WTC11 (cell line): ENCODE measurements at regions not wholly inside any gene's neighbourhood (a gene's known extent, or its start where the extent isn't known, plus 50 kb on each side); places are given as distances from the start of the nearest gene placed in this dataset.

Source experiments
- CREM ChIP-seq: sonication (generic); formaldehyde crosslinking; IDR thresholded peaks from 2 replicates; pipeline ENCODE4 v1.8.1; 2022; ENCODE audit warnings: mild to moderate bottlenecking, missing genetic modification reagents, moderate library complexity
- ESRRA ChIP-seq: sonication (generic); formaldehyde crosslinking; IDR thresholded peaks from 2 replicates; pipeline ENCODE4 v1.8.1; 2022; ENCODE audit warnings: mild to moderate bottlenecking, missing genetic modification reagents, borderline replicate concordance
- NFYB ChIP-seq: sonication (generic); formaldehyde crosslinking; conservative IDR thresholded peaks from 2 replicates; pipeline ENCODE4 v1.8.0; 2022; ENCODE audit warnings: low read depth, missing genetic modification reagents
- ZNF121 ChIP-seq: sonication (generic); formaldehyde crosslinking; IDR thresholded peaks from 2 replicates; pipeline ENCODE4 v1.8.0; 2023; ENCODE audit warnings: missing genetic modification reagents
- TF ChIP-seq, protein P1 (sequence below): fragments of 200-600 bp; IDR thresholded peaks from 2 replicates; pipeline ENCODE4 v1.8.0; 2022; ENCODE audit warnings: antibody characterized with exemption
- TF ChIP-seq, protein P2 (sequence below): sonication (generic); formaldehyde crosslinking; conservative IDR thresholded peaks from 2 replicates; pipeline ENCODE4 v1.8.1; 2023; ENCODE audit warnings: mild to moderate bottlenecking, low read depth, missing genetic modification reagents, moderate library complexity
- TF ChIP-seq, protein P3 (sequence below): sonication (generic); formaldehyde crosslinking; IDR thresholded peaks from 2 replicates; pipeline ENCODE4 v1.8.0; 2022; ENCODE audit warnings: mild to moderate bottlenecking, missing genetic modification reagents
- TF ChIP-seq, protein P4 (sequence below): sonication (generic); formaldehyde crosslinking; IDR thresholded peaks from 2 replicates; pipeline ENCODE4 v1.8.1; 2023; ENCODE audit warnings: mild to moderate bottlenecking, missing genetic modification reagents, moderate library complexity

DNA sequence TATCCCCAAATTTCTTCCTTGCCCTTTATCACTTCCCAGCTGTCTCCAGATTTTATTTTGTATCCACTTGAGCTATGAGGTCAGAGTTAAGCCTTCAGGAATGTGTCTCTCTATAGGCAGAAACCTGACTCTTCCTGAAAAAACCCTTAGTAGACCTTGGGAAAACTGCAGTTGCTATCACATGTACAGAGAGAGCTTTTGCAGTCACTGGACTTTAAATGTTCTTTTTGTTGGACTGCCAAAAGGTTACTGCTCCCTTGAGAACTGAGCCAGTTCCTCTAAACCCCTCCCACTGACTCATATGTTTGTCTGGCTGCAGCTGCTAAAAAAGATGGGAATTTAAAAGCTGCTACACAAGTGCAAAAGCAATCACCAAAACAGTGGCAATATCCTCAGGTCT is 169.1 kb upstream of the CCDC54 start:
- TF ChIP-seq, protein P1, sequence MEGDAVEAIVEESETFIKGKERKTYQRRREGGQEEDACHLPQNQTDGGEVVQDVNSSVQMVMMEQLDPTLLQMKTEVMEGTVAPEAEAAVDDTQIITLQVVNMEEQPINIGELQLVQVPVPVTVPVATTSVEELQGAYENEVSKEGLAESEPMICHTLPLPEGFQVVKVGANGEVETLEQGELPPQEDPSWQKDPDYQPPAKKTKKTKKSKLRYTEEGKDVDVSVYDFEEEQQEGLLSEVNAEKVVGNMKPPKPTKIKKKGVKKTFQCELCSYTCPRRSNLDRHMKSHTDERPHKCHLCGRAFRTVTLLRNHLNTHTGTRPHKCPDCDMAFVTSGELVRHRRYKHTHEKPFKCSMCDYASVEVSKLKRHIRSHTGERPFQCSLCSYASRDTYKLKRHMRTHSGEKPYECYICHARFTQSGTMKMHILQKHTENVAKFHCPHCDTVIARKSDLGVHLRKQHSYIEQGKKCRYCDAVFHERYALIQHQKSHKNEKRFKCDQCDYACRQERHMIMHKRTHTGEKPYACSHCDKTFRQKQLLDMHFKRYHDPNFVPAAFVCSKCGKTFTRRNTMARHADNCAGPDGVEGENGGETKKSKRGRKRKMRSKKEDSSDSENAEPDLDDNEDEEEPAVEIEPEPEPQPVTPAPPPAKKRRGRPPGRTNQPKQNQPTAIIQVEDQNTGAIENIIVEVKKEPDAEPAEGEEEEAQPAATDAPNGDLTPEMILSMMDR, result no peak
- TF ChIP-seq CREM (no peak), ZNF121 (CRISPR knock-in tag) (no peak), ESRRA (CRISPR knock-in tag) (no peak), NFYB (CRISPR knock-in tag) (no peak)
- TF ChIP-seq, protein P2, sequence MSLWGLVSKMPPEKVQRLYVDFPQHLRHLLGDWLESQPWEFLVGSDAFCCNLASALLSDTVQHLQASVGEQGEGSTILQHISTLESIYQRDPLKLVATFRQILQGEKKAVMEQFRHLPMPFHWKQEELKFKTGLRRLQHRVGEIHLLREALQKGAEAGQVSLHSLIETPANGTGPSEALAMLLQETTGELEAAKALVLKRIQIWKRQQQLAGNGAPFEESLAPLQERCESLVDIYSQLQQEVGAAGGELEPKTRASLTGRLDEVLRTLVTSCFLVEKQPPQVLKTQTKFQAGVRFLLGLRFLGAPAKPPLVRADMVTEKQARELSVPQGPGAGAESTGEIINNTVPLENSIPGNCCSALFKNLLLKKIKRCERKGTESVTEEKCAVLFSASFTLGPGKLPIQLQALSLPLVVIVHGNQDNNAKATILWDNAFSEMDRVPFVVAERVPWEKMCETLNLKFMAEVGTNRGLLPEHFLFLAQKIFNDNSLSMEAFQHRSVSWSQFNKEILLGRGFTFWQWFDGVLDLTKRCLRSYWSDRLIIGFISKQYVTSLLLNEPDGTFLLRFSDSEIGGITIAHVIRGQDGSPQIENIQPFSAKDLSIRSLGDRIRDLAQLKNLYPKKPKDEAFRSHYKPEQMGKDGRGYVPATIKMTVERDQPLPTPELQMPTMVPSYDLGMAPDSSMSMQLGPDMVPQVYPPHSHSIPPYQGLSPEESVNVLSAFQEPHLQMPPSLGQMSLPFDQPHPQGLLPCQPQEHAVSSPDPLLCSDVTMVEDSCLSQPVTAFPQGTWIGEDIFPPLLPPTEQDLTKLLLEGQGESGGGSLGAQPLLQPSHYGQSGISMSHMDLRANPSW (CRISPR knock-in tag), result no peak
- TF ChIP-seq, protein P3, sequence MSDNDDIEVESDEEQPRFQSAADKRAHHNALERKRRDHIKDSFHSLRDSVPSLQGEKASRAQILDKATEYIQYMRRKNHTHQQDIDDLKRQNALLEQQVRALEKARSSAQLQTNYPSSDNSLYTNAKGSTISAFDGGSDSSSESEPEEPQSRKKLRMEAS (CRISPR knock-in tag), result no peak
- TF ChIP-seq, protein P4, sequence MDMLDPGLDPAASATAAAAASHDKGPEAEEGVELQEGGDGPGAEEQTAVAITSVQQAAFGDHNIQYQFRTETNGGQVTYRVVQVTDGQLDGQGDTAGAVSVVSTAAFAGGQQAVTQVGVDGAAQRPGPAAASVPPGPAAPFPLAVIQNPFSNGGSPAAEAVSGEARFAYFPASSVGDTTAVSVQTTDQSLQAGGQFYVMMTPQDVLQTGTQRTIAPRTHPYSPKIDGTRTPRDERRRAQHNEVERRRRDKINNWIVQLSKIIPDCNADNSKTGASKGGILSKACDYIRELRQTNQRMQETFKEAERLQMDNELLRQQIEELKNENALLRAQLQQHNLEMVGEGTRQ (CRISPR knock-in tag), result no peak
